ENCODE measurements at regions not wholly inside any gene's neighbourhood (a gene's known extent, or its start where the extent isn't known, plus 50 kb on each side); places are given as distances from the start of the nearest gene placed in this dataset.

- no peak for DNase-seq
These were observed 116.5 kb downstream of the SNX18 start for GRCh38 chr5:54634089-54634488.

DNA sequence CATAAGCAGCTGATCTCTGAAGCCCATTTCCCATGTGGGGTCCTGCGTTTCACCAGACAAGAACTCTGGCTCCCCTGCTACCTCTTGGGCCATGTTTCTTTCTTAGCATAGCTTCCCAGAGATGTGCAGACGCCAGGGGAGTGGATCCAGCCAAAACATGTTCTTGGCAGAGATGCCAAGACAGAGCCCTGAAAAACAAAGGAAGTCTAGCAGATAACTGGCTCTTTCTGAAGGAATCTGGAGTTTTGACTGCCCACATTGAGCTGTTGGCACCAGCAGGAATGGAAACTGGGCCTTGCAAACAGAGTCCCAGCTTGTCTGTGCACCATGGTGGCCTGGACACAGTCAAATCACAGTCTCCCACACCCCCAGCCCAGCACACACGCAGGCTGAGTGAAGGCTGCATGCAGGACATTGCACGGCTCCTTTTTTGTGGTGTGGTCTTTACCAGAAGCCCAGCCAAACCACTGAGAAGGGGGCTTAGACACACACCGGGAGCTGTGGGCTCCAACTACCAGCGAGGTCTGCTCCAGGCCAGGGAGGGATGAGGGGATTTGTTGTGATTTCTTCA is 114.7 kb downstream of the SNX18 start:
- DNase-seq = no peak

GRCh38 chr5:54630738-54631359 is 113.3 kb downstream of the SNX18 start:
- DNase-seq = peak; percentile 25

GRCh38 chr5:54629115-54629514 is 111.6 kb downstream of the SNX18 start:
- DNase-seq = no peak

GRCh38 chr5:54628050-54628449 is 110.5 kb downstream of the SNX18 start:
- DNase-seq = no peak

- no peak for DNase-seq
These were observed 108.8 kb downstream of the SNX18 start for GRCh38 chr5:54626407-54626806.

DNA sequence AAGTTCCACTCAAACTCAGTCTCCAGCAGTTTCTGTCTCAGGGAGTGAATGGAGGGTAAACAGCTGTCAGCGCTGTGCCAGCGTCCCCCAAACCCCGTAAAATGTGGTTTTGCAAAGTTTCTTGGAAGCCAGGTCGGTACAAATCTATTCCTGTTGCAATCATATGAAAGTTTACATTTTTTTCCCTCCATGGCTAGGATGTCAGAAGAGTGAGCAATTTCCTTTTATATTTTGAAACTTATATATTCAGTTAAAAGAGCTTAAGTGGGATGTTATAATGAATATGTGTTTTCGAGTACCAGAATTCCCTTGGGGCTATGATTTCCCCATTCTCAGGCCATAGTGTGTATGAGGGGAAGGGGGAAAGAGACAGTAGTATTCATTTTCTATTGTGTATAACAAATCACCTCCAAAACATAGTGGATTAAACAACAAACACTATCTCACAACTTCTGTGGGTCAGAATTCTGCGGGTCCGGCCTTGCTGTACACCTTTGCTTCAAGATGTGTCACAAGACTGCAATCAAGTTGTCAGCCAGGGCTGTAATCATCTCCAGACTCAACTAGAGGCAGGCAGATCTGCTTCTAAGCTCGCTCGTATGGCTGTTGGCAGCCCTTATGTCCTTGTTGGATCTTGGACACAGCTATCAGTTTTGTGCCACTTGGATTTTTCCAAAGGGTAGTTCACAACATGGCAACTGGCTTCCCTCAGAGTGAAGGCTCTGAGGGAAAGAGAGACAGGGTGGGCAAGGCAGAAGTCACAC is 107.4 kb downstream of the SNX18 start:
- DNase-seq = no peak

- no peak for DNase-seq
These were observed 104.2 kb downstream of the SNX18 start for GRCh38 chr5:54621709-54622108.

GRCh38 chr5:54621048-54621447 is 103.5 kb downstream of the SNX18 start:
- no peak for DNase-seq

DNA sequence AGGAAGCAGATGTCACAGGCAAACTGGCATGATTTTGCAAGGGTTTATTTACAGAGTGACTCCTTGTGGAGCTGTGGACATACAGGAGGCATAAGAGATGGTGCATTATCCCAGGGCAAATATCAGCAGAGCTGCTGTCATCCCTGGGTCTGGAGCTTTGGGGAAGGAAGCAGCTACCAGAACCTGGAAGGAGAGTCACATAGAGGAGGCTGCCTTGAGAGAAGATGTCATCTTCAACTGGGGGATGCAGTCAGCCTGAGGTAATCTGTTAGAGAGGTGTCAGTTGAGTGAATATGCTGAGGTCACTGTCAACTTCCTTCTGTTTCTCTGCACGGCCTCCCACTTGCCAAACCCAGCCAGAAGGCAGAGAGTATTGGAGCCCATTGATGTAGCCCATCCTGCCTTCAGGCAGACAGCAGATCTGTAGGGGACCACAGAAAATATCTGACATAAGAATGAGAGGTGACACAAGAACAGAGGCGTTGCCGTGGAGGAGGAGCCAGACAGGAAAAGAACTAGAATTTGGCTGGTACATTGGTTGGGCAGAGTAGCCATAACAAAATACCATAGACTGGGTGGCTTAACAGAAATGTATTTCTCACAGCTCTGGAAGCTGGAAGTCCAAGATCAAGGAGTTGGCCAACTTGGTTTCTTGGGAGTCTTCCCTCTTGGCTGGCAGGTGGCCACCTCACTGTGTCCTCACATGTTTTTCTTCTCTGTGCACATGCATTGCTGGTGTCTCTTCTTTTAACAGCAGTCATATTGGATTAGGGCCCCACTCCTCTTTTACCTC is 102.8 kb downstream of the SNX18 start:
- DNase-seq = peak; percentile 59

DNA sequence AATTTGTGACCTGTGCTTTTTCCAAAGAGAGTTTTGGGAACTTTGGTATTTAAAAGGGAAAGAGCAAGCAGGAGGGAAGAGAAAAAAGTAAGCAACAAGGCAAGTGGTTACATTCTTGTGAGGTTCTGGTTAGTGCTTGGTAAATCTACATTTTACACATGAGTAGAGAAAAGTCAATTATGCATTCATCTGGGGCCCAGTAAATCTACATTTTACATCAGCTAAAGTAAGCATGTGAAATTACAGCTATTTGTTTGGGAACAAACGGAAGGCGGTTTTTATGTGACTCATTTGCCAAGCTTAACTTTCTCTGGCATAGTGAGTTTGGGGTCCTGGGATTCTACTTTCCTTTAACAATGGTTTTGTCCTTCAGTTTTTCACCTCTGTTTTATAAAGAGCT is 102.2 kb downstream of the SNX18 start:
- DNase-seq = no peak

DNA sequence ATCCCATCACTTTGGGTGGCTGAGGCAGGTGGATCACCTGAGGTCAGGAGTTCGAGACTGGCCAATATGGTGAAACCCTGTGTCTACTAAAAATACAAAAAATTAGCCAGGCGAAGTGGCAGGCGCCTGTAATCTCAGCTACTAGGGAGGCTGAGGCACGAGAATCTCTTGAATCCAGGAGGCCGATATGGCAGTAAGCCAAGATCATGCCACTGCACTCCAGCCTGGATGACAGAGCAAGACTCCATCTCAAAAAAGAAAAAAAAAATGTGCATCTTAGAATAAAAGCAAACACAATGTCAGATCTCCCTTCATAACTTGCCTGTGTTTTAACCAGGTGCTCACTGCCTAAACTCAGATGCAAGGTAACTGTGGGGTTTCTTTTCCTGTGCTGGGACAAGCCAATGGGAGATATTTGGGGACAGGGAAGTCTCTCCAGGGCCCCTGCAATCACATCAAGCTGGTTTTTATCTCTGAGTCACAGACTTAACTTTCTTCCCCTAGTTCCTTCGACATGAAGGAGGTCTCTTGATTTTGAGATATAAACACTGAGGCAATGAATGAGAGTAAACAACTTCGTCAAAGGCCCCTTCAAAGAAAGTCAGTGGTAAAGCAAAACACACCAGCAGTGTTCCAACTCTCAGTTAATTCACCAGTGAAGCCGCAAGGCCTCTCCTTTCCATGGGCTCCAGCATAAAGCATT is 99.1 kb downstream of the SNX18 start:
- no peak for DNase-seq

- DNase-seq = no peak
These were observed 98.5 kb downstream of the SNX18 start for GRCh38 chr5:54616031-54616430.

- DNase-seq = no peak
These were observed 97.8 kb downstream of the SNX18 start for GRCh38 chr5:54615381-54615780.

DNA sequence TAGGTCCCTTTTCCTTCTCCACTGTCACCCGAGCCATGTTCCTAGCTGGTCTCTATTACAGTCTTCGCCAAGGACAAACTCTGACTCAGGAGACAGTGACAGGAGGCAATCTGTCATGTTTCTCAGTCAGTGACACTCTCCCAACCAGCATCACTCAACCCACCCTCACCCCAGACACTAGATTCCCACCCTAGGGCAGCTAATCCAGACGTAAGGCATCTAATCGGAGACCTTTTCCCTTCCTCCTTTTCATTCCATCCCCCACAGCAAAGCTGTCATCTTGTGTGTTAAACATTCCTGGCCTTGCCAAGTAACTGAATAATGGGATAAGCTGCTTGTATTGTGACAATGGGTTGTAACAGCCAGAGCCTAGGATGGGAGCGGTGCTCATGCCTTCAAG is 95.2 kb downstream of the SNX18 start:
- DNase-seq = no peak

DNA sequence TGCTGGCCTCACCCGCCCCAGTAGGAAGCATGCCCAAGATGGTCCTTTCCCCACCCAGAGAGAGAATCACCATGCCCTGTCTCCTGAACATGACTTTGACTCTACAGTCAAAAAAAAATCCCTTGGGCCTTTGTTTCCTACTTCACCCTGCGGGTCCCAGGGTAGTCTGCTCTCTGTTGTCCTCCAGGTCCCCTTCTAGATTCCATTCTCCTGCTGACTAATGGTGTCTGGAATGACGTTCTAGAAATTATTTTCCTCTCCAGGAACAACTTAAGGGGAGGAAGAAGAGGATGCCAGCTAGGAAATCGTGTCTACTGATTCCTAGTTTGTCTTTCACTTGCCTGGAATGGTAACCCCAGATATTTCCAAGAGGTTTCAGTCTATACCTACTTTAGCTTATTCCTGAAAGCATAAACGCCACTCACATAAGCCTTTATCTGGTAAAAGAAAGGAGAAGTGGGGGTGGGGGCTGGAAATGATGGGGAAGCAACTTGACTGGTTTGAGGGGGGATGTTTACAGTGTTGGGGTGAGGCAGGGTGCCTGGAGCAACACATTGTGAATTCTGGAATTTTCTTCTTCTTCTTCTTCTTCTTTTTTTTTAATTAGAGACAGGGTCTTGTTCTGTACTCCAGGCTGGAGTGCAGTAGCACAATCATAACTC is 93.9 kb downstream of the SNX18 start:
- DNase-seq = no peak

- DNase-seq = no peak
These were observed 92.8 kb downstream of the SNX18 start for GRCh38 chr5:54610197-54610944.

- DNase-seq = no peak
These were observed 91.0 kb downstream of the SNX18 start for GRCh38 chr5:54608423-54609085.

GRCh38 chr5:54607006-54607405 is 89.4 kb downstream of the SNX18 start:
- DNase-seq = no peak

GRCh38 chr5:54603372-54603771 is 85.8 kb downstream of the SNX18 start:
- DNase-seq = no peak

DNA sequence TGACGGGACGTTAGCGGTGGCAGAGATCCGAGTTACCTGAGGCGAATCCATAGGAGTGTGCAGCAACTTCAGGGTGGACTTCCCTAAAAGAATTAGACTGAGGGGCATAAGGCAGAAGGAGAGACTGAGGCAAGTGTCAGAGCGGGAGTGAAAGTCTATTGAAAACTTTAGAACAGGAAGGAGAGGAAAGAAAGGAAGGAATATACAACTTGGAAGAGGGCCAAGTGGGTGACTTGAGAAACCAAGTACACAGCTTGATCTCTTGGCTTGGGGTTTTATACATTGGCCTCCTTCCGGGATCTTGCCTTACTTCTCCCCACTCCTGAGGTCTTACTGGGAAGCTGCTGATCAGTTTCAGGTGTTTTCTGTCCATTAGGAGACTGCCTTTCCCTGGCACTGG is 84.9 kb downstream of the SNX18 start:
- no peak for DNase-seq
